ENCODE measurements at regions not wholly inside any gene's neighbourhood (a gene's known extent, or its start where the extent isn't known, plus 50 kb on each side); places are given as distances from the start of the nearest gene placed in this dataset.
"Not testable (repeated sequence)": the region's sequence is repeated elsewhere in the genome, so short reads cannot be mapped to it uniquely, and the experiment has no call there.

DNA sequence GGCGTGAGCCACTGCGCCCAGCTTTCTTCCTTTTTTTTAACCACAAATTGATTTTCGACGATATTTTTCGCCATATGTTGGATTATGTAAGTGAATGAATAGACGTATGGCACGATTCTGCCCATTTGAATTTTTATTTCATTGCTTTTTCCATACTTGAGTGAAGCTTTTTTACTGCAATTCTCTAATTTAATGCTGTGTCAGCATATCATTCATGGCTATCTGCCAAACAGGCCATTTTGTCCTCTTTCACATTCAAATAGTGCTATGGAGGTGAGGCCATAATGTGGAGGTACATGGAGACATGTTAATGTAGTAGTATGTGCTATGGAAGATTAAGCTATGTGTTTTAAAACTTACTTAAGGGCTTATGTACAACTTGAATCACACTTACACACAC is 152.1 kb upstream of the TUSC1 start:
- no peak for DNase-seq

DNA sequence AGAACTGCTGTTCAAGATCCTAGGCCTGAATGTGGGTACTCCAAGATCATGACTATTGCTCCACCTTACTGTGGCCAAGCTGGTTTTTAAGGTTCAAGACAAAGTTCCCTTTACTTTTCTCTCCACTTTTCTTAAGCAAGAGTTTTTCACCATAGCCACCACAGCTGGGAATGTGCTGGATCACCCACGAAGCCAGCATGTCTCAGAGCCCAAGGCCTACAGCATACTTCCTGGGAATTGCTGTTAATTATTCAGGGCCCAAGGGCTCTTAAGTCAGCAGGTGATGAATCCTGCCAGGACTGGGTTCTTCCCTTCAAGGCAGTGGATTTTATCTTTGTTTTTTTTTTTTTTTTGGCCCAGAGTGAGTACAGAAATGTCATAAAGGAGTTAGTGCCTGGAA is 149.4 kb upstream of the TUSC1 start:
- DNase-seq, result no peak

DNA sequence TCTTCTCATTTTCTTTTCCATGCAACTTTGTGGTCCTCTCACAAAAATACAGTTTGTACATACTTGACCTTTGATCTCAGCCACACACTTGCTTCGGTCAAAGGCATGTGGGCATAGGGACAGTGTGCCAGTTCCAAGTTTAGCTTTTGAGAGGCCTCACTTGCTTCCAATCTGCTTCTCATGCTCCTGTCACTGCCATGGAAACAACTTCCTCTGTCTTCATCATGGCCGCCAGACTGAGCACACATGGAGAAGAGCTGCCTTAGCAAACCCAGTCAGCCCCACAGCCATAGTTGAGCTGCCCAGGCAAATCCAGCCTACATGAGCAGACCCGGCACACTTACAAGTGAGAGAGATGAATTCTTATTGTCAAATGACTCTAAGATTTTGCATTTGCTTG is 138.2 kb upstream of the TUSC1 start:
- no peak for DNase-seq

DNA sequence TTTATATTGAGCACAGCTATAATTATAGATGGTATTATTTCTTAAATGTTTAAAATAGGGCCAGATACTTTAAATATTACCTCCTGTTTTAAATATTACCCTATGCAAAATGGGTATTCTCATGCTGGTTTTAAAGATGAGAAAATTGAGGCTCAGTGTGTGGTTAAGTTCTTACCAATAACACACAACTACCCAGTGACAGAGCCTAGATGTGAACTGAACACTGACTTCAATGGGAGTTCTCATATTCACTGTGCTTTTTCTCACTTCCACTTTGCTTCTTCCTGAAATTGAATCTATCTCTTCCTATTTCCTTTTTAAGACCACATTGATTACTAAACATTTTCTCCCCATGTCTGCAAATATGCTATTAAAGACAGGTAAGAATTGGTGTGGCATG is 135.8 kb upstream of the TUSC1 start:
- no peak for DNase-seq

DNA sequence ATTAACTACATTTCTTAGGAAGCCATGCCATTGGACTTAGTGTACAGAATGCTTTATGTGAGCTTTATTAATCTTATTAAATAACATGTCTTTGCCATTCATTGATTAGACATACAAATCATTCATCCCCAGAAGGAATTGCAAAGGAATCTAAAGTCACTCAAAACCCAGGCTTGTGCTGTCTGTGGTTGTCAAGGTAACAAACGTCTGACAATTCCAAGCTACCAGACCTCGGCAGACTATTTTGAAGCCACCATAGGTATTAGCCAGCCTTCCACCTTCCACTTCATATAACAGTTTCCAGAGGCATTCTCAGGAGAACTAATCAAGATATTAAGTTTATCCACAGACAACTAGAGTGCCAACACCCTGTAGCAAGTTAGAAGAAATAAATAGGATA is 135.2 kb upstream of the TUSC1 start:
- no peak for DNase-seq

DNA sequence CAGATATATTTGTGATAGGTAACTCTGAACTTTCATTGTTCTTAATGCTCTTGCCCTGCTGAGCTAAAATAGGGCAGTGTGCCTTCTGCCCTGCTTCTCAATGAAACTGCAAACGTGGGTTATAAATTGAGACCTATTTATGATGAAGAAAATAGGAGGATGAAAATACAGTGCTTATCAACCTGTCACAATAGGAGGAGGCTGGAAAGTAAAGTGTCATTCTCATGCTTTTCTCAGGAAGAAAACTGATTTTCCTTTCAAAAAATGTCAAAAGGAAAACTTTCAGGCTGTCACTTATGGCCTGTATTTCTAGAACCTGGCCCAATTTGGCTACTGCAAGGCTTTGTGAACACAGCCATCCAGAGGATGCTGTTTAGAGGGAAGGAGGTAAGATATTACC is 130.3 kb upstream of the TUSC1 start:
- DNase-seq, result no peak

DNA sequence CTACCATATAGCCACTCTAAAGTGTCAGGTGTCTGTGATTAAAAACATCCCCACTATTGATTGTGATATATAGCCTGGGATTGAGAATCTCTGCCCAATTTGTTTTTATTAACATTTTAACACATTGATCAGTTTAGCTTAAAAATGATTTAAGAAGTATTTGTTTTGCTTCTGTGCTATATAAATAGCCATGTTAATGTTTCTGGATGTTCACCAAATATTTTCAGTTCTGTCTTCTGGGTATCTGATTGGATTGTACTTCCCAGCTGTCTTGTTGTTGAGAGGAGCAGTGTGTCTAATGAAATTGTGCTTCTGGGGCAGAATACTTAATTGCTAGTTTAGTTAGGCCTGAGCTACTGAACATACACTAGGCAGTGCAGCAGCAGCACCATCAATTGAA is 126.6 kb upstream of the TUSC1 start:
- DNase-seq, result no peak

DNA sequence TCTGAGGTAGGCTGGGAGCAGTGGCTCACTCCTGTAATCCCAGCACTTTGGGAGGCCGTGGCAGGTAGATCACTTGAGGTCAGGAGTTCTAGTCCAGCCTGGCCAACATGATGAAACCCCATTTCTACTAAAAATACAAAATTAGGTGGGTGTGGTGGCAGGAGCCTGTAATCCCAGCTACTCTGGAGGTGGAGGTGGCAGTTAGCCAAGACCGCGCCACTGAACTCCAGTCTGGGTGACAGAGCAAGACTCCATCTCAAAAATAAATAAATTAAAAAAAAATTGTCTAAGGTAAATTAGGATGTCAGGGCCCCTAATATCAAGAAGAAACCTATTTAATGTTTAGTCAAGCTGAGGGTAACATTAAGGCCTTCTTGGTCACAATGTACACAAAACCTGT is 123.7 kb upstream of the TUSC1 start:
- DNase-seq, result not testable (repeated sequence)

DNA sequence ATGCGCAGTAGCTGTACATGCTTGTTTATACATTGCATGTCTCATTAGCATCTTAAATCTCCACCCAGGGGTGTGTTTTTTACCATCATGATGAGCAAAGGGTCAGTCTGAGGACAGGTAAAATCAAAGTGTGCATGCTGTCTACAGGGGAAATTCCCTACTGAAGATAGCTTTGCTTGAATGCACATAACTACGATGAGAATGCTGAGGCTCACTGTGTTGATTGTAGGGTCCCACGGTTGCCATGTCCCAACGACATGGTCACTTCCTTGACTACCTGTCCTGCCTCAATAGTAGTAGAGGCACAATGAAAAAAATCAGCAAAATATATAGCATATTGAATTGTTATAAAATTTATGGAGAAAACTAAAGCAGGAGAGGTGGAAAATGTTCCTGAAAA is 95.6 kb upstream of the TUSC1 start:
- DNase-seq, result no peak

DNA sequence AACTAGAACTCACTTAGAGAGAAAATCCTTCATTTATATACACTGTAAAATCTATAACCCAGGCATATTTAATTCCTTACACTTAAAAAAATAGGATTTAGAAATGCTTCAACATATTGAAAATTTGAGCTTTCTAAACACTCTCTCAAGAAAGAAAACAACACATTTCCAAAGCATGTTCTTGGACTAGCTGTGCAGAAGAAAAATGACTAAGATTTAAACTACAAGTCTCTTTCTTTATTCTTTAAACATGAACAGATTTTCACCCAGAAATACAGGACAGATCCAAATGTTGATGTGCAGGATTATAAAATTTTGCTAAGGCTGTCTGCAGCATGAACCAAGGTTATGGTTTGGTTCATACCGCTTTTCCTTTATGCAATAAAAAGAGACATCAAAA is 77.7 kb upstream of the TUSC1 start:
- no peak for DNase-seq

DNA sequence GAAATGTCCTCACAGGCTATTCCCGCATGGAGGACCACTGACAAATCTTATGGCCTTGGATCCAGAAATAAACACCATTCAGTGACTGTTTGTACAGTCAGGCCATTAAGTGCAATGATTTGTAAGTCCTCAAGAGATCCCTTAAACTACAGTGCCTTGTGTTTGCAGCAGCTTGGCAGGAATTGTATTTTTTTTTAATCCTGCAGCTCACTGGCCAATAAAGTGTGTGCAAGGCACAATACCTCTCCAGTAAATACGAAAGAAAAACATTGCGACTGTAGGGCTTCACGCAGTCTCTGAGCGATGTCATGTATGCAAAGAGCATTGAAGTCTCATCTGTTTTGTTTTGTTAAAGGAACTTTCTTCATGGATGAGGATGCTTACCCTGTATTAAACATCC is 74.2 kb upstream of the TUSC1 start:
- no peak for DNase-seq

DNA sequence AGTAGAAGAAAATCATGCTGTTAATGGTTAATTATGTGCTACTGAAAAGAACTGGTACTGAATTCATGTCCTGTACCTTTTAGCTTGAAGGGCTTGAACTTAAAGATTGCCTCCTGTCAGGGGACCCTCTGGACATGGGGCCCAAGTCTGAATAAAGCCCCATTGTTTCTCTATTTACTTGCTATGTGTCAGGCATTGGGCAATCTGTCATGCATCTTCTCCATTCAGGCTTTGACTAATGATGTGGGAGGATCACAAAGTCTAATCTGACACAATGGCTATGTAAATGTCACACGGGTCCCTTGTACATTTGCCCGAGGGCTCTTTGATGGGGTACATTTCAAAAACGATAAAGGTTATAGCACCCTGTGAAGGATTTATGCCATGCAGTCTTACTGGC is 64.0 kb upstream of the TUSC1 start:
- DNase-seq, result no peak

DNA sequence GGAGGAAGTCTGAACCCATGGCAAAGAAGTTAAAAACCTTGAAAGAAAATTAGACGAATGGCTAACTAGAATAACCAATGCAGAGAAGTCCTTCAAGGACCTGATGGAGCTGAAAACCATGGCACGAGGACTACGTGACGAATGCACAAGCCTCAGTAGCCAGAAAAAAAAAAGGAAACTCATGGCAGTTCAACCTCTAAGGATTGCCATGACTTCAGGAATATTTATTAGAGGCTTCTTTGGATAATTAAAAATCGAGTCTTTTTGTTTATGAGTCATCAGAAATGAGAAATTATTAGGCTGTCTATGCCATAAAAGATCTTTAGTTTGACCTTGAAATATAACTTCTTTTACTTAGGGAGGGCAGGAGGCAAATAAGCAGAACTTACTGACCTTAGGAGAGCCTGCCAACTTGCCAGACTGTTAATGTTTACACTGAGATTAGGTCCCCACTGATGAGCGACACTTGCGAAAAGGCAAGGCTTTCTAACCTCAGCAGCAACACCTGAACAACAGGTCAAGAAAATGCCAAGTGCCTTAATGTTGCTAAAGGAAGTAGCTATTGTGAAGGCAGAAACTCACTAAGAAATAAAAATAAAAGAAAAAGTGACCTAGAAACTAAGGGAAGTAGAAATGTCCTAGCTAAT is 55.2 kb upstream of the TUSC1 start:
- DNase-seq, result no peak

DNA sequence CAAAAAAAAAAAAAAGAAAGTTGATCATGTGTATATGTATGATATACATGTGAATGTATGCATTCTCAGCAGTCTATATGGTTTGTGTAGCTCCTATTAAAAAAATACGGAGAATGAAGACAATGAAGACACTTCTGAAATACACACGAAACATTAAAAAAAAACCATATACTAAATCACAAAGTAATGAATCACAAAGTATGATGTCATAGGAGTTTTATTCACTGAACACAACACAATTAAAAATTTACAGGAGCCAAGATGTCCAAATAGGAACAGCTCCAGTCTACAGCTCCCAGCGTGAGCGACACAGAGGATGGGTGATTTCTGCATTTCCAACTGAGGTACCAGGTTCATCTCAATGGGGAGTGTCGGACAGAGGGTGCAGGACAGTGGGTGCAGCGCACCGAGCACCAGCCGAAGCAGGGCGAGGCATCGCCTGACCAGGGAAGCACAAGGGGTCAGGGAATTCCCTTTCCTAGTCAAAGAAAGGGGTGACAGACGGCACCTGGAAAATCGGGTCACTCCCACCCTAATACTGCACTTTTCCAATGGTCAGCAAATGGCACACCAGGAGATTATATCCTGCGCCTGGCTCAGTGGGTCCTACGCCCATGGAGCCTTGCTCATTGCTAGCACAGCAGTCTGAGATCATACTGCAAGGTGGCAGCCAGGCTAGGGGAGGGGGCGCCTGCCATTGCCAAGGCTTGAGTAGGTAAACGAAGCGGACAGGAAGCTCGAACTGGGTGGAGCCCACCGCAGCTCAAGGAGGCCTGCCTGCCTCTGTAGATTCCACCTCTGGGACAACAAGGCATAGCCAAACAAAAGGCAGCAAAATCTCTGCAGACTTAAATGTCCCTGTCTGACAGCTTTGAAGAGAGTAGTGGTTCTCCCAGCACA is 53.9 kb upstream of the TUSC1 start:
- not testable (repeated sequence) for DNase-seq
